B cell (primary cell): ENCODE measurements at regions not wholly inside any gene's neighbourhood (a gene's known extent, or its start where the extent isn't known, plus 50 kb on each side); places are given as distances from the start of the nearest gene placed in this dataset.

Experiments used
- ATAC-seq: fragments of 200-7000 bp; cut with Tn5 transposase; one replicate; pipeline ENCODE4 v1.10.0; 2021; ENCODE audit warnings: low read depth, mild to moderate bottlenecking, moderate number of reproducible peaks, moderate library complexity
- CTCF ChIA-PET: fragments of 350-600 bp; sonication (Branson Sonifier 250); formaldehyde crosslinking; loops from one replicate; lab custom pipeline; 2021; ENCODE audit warnings: antibody characterized with exemption, inconsistent platforms; lab: Charles Lee
- POLR2A ChIA-PET: fragments of 350-600 bp; sonication (Branson Sonifier 250); formaldehyde crosslinking; loops from one replicate; lab custom pipeline; 2021; ENCODE audit warnings: antibody characterized with exemption; lab: Charles Lee
- DNase-seq: peaks from one replicate; pipeline ENCODE4 v3.0.0; 2013
- H2AFZ ChIP-seq: 2 replicates; pipeline ENCODE4 v1.6.1; 2012; ENCODE audit warnings: mild to moderate bottlenecking, low read depth, low read length; ENCODE audit not compliant: insufficient read depth, poor library complexity, severe bottlenecking
- H3K27ac ChIP-seq, 2 donors: 1 replicate in 1 of 2; 2 replicates in 1 of 2; pipeline ENCODE4 v1.5.1; 2012 to 2013; ENCODE audit warnings: low read length in 2 of 2, mild to moderate bottlenecking in 2 of 2, moderate library complexity in 1 of 2
- H3K27me3 ChIP-seq, 4 experiments: fragments of 200-600 bp in 1 of 4; sonication (generic) in 1 of 4; replicated peaks in 1 of 4; 1 replicate in 2 of 4; 2 replicates in 2 of 4; pipeline versions ENCODE4 v1.6.1 to v1.7.0; 2013 to 2016; ENCODE audit warnings: low read length in 3 of 4, mild to moderate bottlenecking in 2 of 4, mixed read lengths in 1 of 4, moderate library complexity in 1 of 4; ENCODE audit not compliant: insufficient read depth in 4 of 4, control insufficient read depth in 3 of 4; ENCODE audit errors: control extremely low read depth in 1 of 4
- H3K36me3 ChIP-seq, 2 experiments: replicated peaks in 1 of 2; 1 replicate in 1 of 2; 2 replicates in 1 of 2; pipeline versions ENCODE4 v1.6.1 to v1.7.1; 2013; ENCODE audit warnings: low read length in 1 of 2; ENCODE audit not compliant: insufficient read depth in 2 of 2, control insufficient read depth in 1 of 2; ENCODE audit errors: control extremely low read depth in 1 of 2, extremely low read depth in 1 of 2
- H3K4me1 ChIP-seq, 2 donors: fragments of 200-600 bp in 1 of 2; sonication (generic) in 1 of 2; 1 replicate in 1 of 2; 2 replicates in 1 of 2; pipeline versions ENCODE4 v1.5.1 to v1.6.1; 2013 to 2017; ENCODE audit warnings: low read length in 2 of 2; ENCODE audit not compliant: control insufficient read depth in 2 of 2, insufficient read depth in 2 of 2
- H3K4me2 ChIP-seq: replicated peaks from 2 replicates; pipeline ENCODE3; 2012; ENCODE audit warnings: mild to moderate bottlenecking, low read depth, low read length; ENCODE audit not compliant: poor library complexity, severe bottlenecking
- H3K4me3 ChIP-seq, 5 experiments: fragments of 200-600 bp in 1 of 5; sonication (generic) in 1 of 5; 1 replicate in 3 of 5; 2 replicates in 2 of 5; pipeline versions ENCODE4 v1.5.1 to v1.7.0; 2011 to 2016; ENCODE audit warnings: low read length in 4 of 5, mild to moderate bottlenecking in 4 of 5, low read depth in 2 of 5, control low read depth in 1 of 5, moderate library complexity in 1 of 5; ENCODE audit not compliant: insufficient read depth in 1 of 5; ENCODE audit errors: control extremely low read depth in 1 of 5, extremely low read depth in 1 of 5
- H3K79me2 ChIP-seq: fragments of 200-600 bp; sonication (generic); one replicate; pipeline ENCODE4 v1.6.0; 2016; ENCODE audit warnings: low read length; ENCODE audit not compliant: control insufficient read depth, insufficient read depth
- H3K9ac ChIP-seq: fragments of 200-600 bp; sonication (generic); 2 replicates; pipeline ENCODE4 v1.6.1; 2017; ENCODE audit warnings: mild to moderate bottlenecking, low read length, moderate library complexity
- H3K9me3 ChIP-seq, 3 donors: one replicate each; pipeline versions ENCODE4 v1.6.1 to v1.7.1; 2013; ENCODE audit warnings: low read length in 2 of 3; ENCODE audit not compliant: control insufficient read depth in 2 of 3, insufficient read depth in 1 of 3; ENCODE audit errors: control extremely low read depth in 1 of 3
- H4K20me1 ChIP-seq: 2 replicates; pipeline ENCODE4 v1.6.0; 2012; ENCODE audit warnings: mild to moderate bottlenecking, low read length; ENCODE audit not compliant: insufficient read depth, control insufficient read depth, poor library complexity, severe bottlenecking
- H3K27ac Mint-ChIP-seq: one replicate; pipeline ENCODE4 v1.8.0; 2021; ENCODE audit warnings: mixed read lengths
- H3K27me3 Mint-ChIP-seq: one replicate; pipeline ENCODE4 v1.8.0; 2021; ENCODE audit warnings: mixed read lengths
- H3K4me1 Mint-ChIP-seq: one replicate; pipeline ENCODE4 v1.8.0; 2021; ENCODE audit warnings: mixed read lengths
- H3K4me3 Mint-ChIP-seq: one replicate; pipeline ENCODE4 v1.8.0; 2021; ENCODE audit warnings: mixed read lengths
- H3K9me3 Mint-ChIP-seq: one replicate; pipeline ENCODE4 v1.8.0; 2022; ENCODE audit warnings: mixed read lengths; ENCODE audit not compliant: insufficient read depth
- CTCF ChIP-seq: fragments of 200-600 bp; IDR thresholded peaks from one replicate; pipeline ENCODE4 v1.8.0; 2022; ENCODE audit warnings: antibody characterized with exemption, mild to moderate bottlenecking
- EZH2 ChIP-seq: IDR thresholded peaks from 2 replicates; pipeline ENCODE4 v1.6.1; 2012; ENCODE audit warnings: borderline replicate concordance, low read depth, mild to moderate bottlenecking, moderate library complexity, low read length; ENCODE audit not compliant: insufficient read depth, poor library complexity, severe bottlenecking
- WGBS: methylation state at CpG from one replicate; pipeline ENCODE4 v1.1.5; 2013; ENCODE audit warnings: missing lambda C conversion rate; ENCODE audit not compliant: insufficient coverage; 5-methylcytosine and 5-hydroxymethylcytosine counted together
- intact Hi-C: fragments of 100-400 bp; cut with micrococcal nuclease; formaldehyde crosslinking; loops from one replicate; pipeline ENCODE4 v1.10.0; 2022

GRCh38 chr5:130762031-130762430, 403.0 kb downstream of the HINT1 start:
- Histone ChIP-seq H4K20me1 (no peaks in the 10 kb centered on the region), H3K27ac (no peak overlapping the region), H3K79me2 (no peaks in the 10 kb centered on the region), H3K4me3 (no peak overlapping the region), H3K36me3 (no peaks in the 10 kb centered on the region), H3K4me2 (no peak overlapping the region), H3K9me3 (no peaks in the 10 kb centered on the region), H3K4me1 (no peaks in the 10 kb centered on the region), H3K27me3 (no peaks in the 10 kb centered on the region), H2AFZ (no peak overlapping the region), H3K9ac (no peak overlapping the region)
- H3K27me3 Mint-ChIP-seq = peaks cover 7% of the 10 kb centered on the region
- no peak overlapping the region for H3K4me3 Mint-ChIP-seq
- H3K4me1 Mint-ChIP-seq = no peaks in the 10 kb centered on the region
- DNase-seq (no peak), ATAC-seq (no peak)
- H3K27ac Mint-ChIP-seq = no peak overlapping the region
- ChIA-PET CTCF (no interaction called here), POLR2A (no interaction called here)
- H3K9me3 Mint-ChIP-seq = no peaks in the 10 kb centered on the region
- TF ChIP-seq CTCF (no peak), EZH2 (no peak)
- intact Hi-C loops = no loop called here
- WGBS = no CpG with 5 or more reads among the region's 1 CpG

GRCh38 chr5:130759061-130759460, 406.0 kb downstream of the HINT1 start:
- POLR2A ChIA-PET = no interaction called here
- H4K20me1 ChIP-seq = no peaks in the 10 kb centered on the region
- WGBS = 89% methylated on average over 3 of the region's 3 CpGs
- no peaks in the 10 kb centered on the region for H3K4me1 ChIP-seq
- no peaks in the 10 kb centered on the region for H3K27me3 ChIP-seq
- H3K4me1 Mint-ChIP-seq = no peaks in the 10 kb centered on the region
- no peak overlapping the region for H3K4me3 ChIP-seq
- ATAC-seq (no peak), DNase-seq (no peak)
- no peak overlapping the region for H3K9ac ChIP-seq
- intact Hi-C loops = no loop called here
- H3K27me3 Mint-ChIP-seq = no peaks in the 10 kb centered on the region
- CTCF ChIA-PET = no interaction called here
- no peaks in the 10 kb centered on the region for H3K36me3 ChIP-seq
- H3K79me2 ChIP-seq = no peaks in the 10 kb centered on the region
- no peak overlapping the region for H3K27ac Mint-ChIP-seq
- no peak overlapping the region for H3K27ac ChIP-seq
- H3K9me3 Mint-ChIP-seq = no peaks in the 10 kb centered on the region
- no peak for TF ChIP-seq CTCF
- no peak for TF ChIP-seq EZH2
- H3K9me3 ChIP-seq = no peaks in the 10 kb centered on the region
- H3K4me3 Mint-ChIP-seq = no peak overlapping the region
- no peak overlapping the region for H3K4me2 ChIP-seq
- no peak overlapping the region for H2AFZ ChIP-seq
